IPS-NIHi11 (cell line): ENCODE measurements at regions not wholly inside any gene's neighbourhood (a gene's known extent, or its start where the extent isn't known, plus 50 kb on each side); places are given as distances from the start of the nearest gene placed in this dataset.

Experiments used
- DNase-seq: peaks from one replicate; pipeline ENCODE4 v3.0.0; 2012; ENCODE audit warnings: mixed read lengths, low spot score

DNA sequence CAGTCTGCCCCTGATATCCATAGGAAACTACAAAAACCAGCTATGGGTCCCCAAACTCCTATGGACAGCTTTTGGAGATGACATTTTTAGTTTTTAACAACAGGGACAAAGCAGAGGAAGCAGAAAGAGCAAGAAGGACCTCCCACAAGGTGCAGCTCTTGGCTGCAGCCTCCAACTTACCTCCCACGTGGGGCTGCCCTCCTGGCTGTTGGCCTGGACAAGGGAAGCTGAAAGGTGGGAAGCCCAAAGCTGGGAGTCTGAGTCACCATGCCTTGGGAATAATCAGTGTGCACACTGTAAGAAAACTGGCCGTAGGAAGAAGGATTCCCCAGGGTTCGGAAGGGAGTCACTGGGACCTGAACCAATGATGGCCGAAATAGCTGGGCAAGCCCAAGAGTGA is 51.8 kb upstream of the PAX1 start:
- no peak for DNase-seq

- no peak for DNase-seq
Observed at GRCh38 chr20:21643417-21643816, 62.0 kb upstream of the PAX1 start.

DNA sequence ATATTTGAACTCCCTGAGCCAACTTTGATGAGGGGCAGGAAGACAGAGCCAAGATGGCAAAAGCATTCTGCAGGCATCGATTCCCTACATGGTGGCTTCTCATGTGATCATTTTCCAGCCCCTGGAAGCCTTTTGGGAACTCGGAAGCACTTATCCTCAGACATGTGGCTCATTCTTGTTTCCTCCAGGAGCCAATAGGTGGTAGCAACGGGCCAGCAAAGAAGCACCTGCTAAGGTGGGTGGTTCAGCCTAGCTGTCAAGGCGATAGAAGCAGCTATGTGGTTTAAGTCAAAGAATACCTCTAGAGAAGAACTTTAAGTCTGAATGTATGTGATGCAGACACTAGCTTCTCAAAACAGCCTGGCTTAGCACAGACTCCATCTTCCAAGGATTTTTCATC is 64.9 kb upstream of the PAX1 start:
- DNase-seq: peak; percentile 62

DNA sequence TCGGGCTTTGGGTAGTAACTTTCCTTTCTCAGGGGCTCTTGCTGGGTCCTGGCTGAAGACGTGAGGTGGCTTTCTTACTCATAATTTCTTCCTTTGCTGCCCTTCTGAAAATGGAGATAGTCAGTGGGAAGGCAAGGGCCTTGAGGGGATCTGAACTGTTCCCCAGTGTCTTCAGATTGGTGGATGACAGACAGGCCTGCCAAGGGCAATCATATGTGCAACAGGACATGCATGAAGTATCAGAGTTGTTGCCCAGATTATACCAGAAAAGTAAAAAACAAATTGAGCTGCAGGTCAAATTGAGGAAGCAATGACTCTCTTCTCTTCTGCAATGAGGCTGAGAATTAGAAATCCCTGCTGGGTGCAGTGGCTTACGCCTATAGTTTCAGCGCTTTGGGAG is 71.6 kb upstream of the PAX1 start:
- DNase-seq: no peak

- DNase-seq: no peak
Observed at GRCh38 chr20:21632735-21633053, 72.8 kb upstream of the PAX1 start.

DNA sequence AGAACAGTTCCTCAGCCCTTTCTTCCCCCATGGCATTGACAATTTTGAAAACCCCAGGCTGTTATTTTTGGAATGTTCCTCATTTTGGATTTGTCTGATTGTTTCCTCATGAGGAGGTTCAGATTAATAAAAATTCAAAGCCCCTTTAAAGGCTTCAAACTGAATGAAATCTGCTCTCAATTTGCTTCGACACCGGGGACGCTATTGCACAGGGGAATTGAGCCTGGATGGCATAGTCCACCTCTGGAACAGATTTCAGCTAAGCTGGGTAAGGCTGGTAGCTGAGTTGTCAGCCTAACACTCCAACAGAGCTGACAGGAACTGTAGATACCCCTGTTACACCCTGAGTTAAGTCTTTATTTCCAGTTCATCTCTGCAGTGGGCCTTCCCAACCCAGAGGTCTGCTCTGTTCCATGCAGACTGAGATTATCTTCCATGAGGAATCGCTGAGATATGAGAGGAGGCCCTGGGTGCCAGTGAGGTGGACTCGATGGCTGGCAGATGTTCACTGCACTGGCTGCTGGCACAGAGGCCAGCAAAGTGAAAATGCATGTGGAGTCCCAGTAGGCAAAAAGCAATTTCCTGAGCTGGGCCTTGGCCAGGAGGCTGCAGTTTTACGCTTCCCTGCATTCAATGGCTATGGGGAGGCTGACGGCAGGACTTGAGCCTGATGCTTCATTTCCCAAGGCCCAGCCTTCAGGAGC is 73.3 kb upstream of the PAX1 start:
- no peak for DNase-seq

- DNase-seq: no peak
Observed at GRCh38 chr20:21628800-21629199, 76.7 kb upstream of the PAX1 start.

GRCh38 chr20:21623781-21624094 is 81.7 kb upstream of the PAX1 start:
- DNase-seq: no peak

GRCh38 chr20:21623074-21623780 is 82.2 kb upstream of the PAX1 start:
- DNase-seq: no peak

- no peak for DNase-seq
Observed at GRCh38 chr20:21622097-21622857, 83.2 kb upstream of the PAX1 start.

GRCh38 chr20:21618759-21619416 is 86.6 kb upstream of the PAX1 start:
- DNase-seq: no peak

DNA sequence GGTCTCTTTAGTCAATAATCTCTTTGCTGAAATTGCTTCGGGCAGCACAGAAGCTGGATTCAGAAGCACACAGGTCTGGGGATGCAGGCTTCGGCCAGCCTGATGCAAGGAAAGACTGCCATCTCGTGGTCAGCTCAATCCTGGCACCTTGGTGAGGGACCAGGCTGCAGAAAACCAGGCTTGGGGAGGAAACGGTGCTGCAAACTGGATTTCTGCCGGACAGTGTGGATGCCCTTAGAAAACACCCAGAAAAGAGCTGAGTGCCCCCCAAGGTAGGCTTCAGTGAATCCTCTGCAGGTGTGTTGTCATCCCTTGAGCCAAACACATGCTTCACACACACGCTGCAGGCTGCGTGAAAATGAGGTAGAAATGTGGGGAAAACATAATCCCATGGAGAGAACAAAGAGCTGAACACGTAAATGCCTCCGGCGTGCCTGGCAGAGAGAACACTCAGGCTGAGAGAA is 89.8 kb upstream of the PAX1 start:
- peak; percentile 78 for DNase-seq

DNA sequence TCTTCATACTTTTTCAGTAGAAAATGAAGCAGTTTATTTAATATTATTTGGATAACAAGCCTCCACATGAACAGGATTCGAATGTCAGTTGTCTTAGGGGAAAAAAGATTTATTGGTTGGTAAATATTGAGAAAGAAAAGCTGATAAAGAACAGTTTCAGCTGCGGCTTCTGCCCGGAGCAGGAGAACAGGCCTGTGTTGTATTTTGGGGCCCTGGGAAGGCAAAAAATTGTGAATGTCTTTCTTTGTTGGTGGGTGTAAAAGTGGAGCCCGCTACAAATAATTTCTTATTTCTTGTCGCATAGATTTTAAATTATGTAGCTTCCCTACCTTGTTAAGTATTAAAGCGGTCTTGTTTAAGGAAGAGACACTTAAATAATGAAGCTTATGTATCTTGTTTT is 90.5 kb upstream of the PAX1 start:
- no peak for DNase-seq

DNA sequence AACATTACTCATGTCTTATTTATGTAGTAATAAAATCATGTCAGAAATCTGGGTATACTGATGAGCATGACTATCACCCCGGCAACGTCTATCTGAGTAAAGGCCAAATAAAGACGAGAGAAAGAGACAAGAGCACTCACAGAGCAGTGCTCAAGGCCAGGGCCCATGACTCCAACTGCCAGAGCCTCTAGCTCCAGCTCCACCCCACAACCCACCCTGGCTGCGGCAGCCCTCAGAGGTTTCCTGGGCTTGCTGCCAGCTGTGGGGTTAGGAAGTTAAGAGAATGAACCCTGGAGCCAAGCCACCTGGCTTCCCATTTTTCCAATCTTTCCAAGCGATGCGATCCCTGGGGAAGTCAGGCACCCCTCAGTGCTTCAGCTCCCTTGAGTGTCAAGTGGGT is 92.0 kb upstream of the PAX1 start:
- DNase-seq: no peak

GRCh38 chr20:21609981-21610380 is 95.5 kb upstream of the PAX1 start:
- DNase-seq: no peak

DNA sequence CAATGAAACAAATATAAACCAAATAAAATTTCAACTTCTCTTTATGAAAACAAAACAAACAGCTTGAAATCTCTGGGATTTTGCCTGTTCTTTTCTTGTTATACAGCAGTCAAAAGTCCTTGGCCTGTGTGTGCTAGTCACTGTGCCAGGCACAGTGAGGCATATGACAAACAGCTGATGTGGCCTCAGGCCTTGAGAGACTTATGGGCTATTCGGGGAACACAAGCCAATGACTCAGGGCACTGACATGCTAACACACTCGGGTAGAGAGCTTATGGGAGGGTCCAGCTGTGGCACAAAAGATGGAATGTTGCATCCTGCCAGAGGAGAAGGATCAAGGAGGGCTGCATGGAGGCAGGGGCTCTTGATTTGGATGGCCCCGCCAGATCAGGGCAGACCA is 95.4 kb upstream of the NKX2-2 start:
- no peak for DNase-seq

DNA sequence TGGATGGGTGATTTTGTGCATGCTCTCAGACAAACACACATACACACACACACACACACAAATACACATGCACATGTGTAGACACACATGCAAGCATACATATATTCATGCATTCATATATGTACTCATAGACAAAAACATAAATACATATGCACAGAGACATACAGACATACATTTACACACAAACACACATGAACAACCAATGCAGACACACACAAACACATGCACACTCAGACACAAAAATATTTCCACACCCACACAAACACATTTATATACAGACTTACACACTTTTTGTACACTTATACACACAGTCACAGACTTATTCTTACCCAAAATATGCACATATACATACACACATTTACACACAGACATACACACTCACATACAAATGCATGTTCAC is 94.9 kb upstream of the NKX2-2 start:
- DNase-seq: no peak

DNA sequence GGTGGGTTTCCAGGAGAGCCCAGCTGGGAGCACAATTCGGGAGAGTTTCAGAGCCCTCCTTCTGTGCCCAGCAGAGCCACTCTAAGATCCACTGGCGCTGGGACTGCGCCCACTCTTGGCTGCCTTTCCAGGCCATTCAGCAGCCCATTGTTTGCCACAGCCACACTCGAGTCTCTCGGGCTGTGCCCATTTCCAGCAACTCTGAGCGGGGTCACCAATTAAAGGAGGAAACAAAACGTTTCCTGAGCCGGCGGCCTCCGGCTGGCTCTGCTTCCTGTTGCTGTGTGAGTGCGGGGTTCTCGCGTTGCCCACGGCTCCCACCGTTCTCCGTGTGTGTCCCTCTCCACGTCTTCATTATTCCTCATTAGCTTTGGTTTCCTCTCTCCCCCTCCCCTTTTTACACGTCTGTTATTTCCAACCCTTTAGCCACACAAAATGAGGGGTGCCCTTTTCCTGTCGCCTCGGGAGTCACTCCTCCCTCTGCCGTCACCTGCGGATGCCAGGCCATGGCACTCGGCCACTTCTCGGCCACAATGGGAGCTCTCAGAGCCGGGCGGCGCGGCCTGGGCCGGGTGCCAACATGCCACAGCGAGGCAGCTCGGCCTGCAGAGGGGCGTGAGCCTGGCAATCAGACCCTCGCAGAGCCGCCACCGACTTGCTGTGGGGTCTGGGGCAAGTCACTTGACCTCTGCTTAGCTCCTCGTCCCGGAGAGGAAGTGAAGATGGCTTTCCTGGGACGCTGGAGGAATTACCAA is 94.3 kb upstream of the NKX2-2 start:
- peak; percentile 32 for DNase-seq

DNA sequence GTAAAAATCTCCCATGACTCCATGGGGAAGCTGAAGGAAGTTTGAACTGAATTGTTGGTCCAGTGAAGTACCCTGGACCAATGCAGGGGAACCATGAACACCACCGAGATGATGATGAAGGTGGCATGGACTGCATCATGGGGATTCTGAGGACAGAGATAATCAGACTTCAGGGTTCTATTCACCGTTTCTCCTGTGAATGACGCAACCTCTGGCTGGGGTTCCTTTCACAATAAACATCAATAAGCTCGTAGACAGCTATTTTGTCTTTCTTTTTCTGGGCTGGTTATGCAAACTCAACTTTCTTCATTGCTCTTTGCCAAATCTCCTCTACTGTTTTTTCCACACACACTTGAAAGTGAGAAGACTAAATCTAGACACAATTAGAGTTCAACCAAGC is 87.9 kb upstream of the NKX2-2 start:
- no peak for DNase-seq

- no peak for DNase-seq
Observed at GRCh38 chr20:21586682-21587081, 72.8 kb upstream of the NKX2-2 start.

- no peak for DNase-seq
Observed at GRCh38 chr20:21583486-21584168, 69.8 kb upstream of the NKX2-2 start.

- DNase-seq: no peak
Observed at GRCh38 chr20:21577551-21577950, 63.7 kb upstream of the NKX2-2 start.
